Pons (tissue), 1 donor: ENCODE measurements at regions not wholly inside any gene's neighbourhood (a gene's known extent, or its start where the extent isn't known, plus 50 kb on each side); places are given as distances from the start of the nearest gene placed in this dataset.

Experiments
- DNase-seq: peaks from one replicate; pipeline ENCODE4 v3.0.0-alpha.2; 2016; ENCODE audit warnings: low spot score

- DNase-seq, result no peak
Observed at GRCh38 chr3:187618722-187619121, 51.5 kb downstream of the SST start.

GRCh38 chr3:187617213-187617612 is 53.0 kb downstream of the SST start:
- no peak for DNase-seq

GRCh38 chr3:187616307-187616972 is 53.8 kb downstream of the SST start:
- peak; percentile 41 for DNase-seq

GRCh38 chr3:187615630-187616029 is 54.6 kb downstream of the SST start:
- no peak for DNase-seq

GRCh38 chr3:187612656-187613055 is 57.5 kb downstream of the SST start:
- no peak for DNase-seq

- no peak for DNase-seq
Observed at GRCh38 chr3:187610981-187611511, 59.1 kb downstream of the SST start.

GRCh38 chr3:187594272-187594671 is 75.9 kb downstream of the SST start:
- no peak for DNase-seq

GRCh38 chr3:187593451-187593850 is 76.7 kb downstream of the SST start:
- DNase-seq, result no peak

GRCh38 chr3:187590861-187591576 is 79.2 kb downstream of the SST start:
- no peak for DNase-seq

GRCh38 chr3:187587076-187587475 is 83.1 kb downstream of the SST start:
- no peak for DNase-seq

- no peak for DNase-seq
Observed at GRCh38 chr3:187586226-187586625, 84.0 kb downstream of the SST start.

GRCh38 chr3:187572441-187572840 is 97.8 kb downstream of the SST start:
- DNase-seq, result peak; percentile 19

GRCh38 chr3:187571701-187572100 is 98.5 kb downstream of the SST start:
- peak; percentile 35 for DNase-seq

GRCh38 chr3:187570776-187571175 is 99.4 kb downstream of the SST start:
- DNase-seq, result no peak

- DNase-seq, result no peak
Observed at GRCh38 chr3:187568171-187568570, 102.0 kb downstream of the SST start.

GRCh38 chr3:187567661-187568121 is 102.5 kb downstream of the SST start:
- DNase-seq, result no peak

GRCh38 chr3:187567021-187567420 is 103.2 kb downstream of the SST start:
- DNase-seq, result no peak

- DNase-seq, result no peak
Observed at GRCh38 chr3:187565701-187566100, 104.5 kb downstream of the SST start.

- DNase-seq, result no peak
Observed at GRCh38 chr3:187558990-187559389, 111.2 kb downstream of the SST start.

- DNase-seq, result no peak
Observed at GRCh38 chr3:187551416-187551815, 118.8 kb downstream of the SST start.

GRCh38 chr3:187550446-187550845 is 119.7 kb downstream of the SST start:
- no peak for DNase-seq

- DNase-seq, result no peak
Observed at GRCh38 chr3:187545366-187545765, 124.8 kb downstream of the SST start.

GRCh38 chr3:187544326-187544725 is 125.9 kb downstream of the SST start:
- no peak for DNase-seq
